ENCODE measurements at regions not wholly inside any gene's neighbourhood (a gene's known extent, or its start where the extent isn't known, plus 50 kb on each side); places are given as distances from the start of the nearest gene placed in this dataset.

- no peaks in the 10 kb centered on the region for H3K4me1 ChIP-seq
- CTCF ChIA-PET: no interaction called here
- H3K4me3 ChIP-seq: no peak overlapping the region
- no peak for FAIRE-seq
- no peaks in the 10 kb centered on the region for H3K9me3 ChIP-seq
- POLR2A ChIA-PET: no interaction called here
- 21% methylated on average over 1 of the region's 1 CpG for WGBS (ENCODE audit: missing lambda C conversion rate)
- DNase-seq (ENCODE audit: low read depth in 1 of 2, low spot score in 1 of 2): no peak
- ATAC-seq: no peak
- TF ChIP-seq CBX8 (IDR thresholded peaks at IDR 0.05): no peak
- TF ChIP-seq CEBPB (IDR thresholded peaks at IDR 0.05): no peak
- TF ChIP-seq MAX (IDR thresholded peaks at IDR 0.05): no peak
- no peak for TF ChIP-seq NFE2L2 (conservative IDR thresholded peaks at IDR 0.05; ENCODE audit: low read length)
- TF ChIP-seq TFCP2L1 (CRISPR knock-in tag; IDR thresholded peaks at IDR 0.05): no peak
- TF ChIP-seq HOXB13 (CRISPR knock-in tag; IDR thresholded peaks at IDR 0.05; ENCODE audit: low read depth): no peak
- TF ChIP-seq EHMT2 (IDR thresholded peaks at IDR 0.05; ENCODE audit: low read depth): no peak
- no peak for TF ChIP-seq MAFK (IDR thresholded peaks at IDR 0.05; ENCODE audit: partially characterized antibody)
- no peak for TF ChIP-seq PBX3 (IDR thresholded peaks at IDR 0.05)
- no peak for TF ChIP-seq HMGXB4 (CRISPR knock-in tag; IDR thresholded peaks at IDR 0.05; ENCODE audit: borderline replicate concordance)
- no peak for TF ChIP-seq RCOR1 (IDR thresholded peaks at IDR 0.05; ENCODE audit: low read depth, low read length)
- TF ChIP-seq CHD4 (IDR thresholded peaks at IDR 0.05; ENCODE audit: borderline replicate concordance): no peak
- TF ChIP-seq SREBF2 (IDR thresholded peaks at IDR 0.05): no peak
- H3K4me2 ChIP-seq: no peak overlapping the region
- no peak overlapping the region for H3K27ac ChIP-seq
Measured at GRCh38 chr3:102906818-102907217, 472.0 kb downstream of the ZPLD1 start.

GRCh38 chr3:102909904-102910303, 475.1 kb downstream of the ZPLD1 start:
- no peak for FAIRE-seq
- H3K27ac ChIP-seq: no peak overlapping the region
- no peak for DNase-seq (ENCODE audit: low read depth in 1 of 2, low spot score in 1 of 2)
- no peak overlapping the region for H3K4me3 ChIP-seq
- no peaks in the 10 kb centered on the region for H3K9me3 ChIP-seq
- ATAC-seq: no peak
- 10% methylated on average over 1 of the region's 1 CpG for WGBS (ENCODE audit: missing lambda C conversion rate)
- no peak overlapping the region for H3K4me2 ChIP-seq
- no peaks in the 10 kb centered on the region for H3K4me1 ChIP-seq
- ChIA-PET POLR2A (no interaction called here), CTCF (no interaction called here)
- TF ChIP-seq KDM1A (IDR thresholded peaks at IDR 0.05; ENCODE audit: low read depth) (no peak), SREBF2 (IDR thresholded peaks at IDR 0.05) (no peak), TP53 (CRISPR knock-in tag; IDR thresholded peaks at IDR 0.05) (no peak), ZSCAN20 (CRISPR knock-in tag; IDR thresholded peaks at IDR 0.05) (no peak), REST (IDR thresholded peaks at IDR 0.05) (no peak), E2F6 (IDR thresholded peaks at IDR 0.05; ENCODE audit: borderline replicate concordance, low read depth) (no peak)

Measured in A549 (cell line).